SJCRH30 (cell line): ENCODE measurements at regions not wholly inside any gene's neighbourhood (a gene's known extent, or its start where the extent isn't known, plus 50 kb on each side); places are given as distances from the start of the nearest gene placed in this dataset.

Experiments
- DNase-seq, 2 experiments: peaks; one replicate each; pipeline ENCODE4 v3.0.0-alpha.2; 2015 to 2020
- H3K27ac ChIP-seq: fragments of 250-450 bp; sonication (Bioruptor Pico); 2 replicates; pipeline ENCODE4 v1.5.1; 2020; ENCODE audit warnings: mild to moderate bottlenecking, moderate library complexity
- H3K27me3 ChIP-seq: fragments of 250-450 bp; sonication (Bioruptor Pico); 2 replicates; pipeline ENCODE4 v1.5.1; 2020; ENCODE audit warnings: mild to moderate bottlenecking, moderate library complexity
- H3K36me3 ChIP-seq: fragments of 250-450 bp; sonication (Bioruptor Pico); 2 replicates; pipeline ENCODE4 v1.5.1; 2020; ENCODE audit warnings: mild to moderate bottlenecking, moderate library complexity
- H3K4me1 ChIP-seq: fragments of 250-450 bp; sonication (Bioruptor Pico); 2 replicates; pipeline ENCODE4 v1.5.1; 2020; ENCODE audit warnings: mild to moderate bottlenecking, moderate library complexity
- H3K4me3 ChIP-seq: fragments of 250-450 bp; sonication (Bioruptor Pico); 2 replicates; pipeline ENCODE4 v1.5.1; 2020; ENCODE audit warnings: mild to moderate bottlenecking, moderate library complexity
- H3K9me3 ChIP-seq: fragments of 250-450 bp; sonication (Bioruptor Pico); replicated peaks from 2 replicates; pipeline ENCODE4 v1.5.1; 2020; ENCODE audit warnings: mild to moderate bottlenecking, moderate library complexity

DNA sequence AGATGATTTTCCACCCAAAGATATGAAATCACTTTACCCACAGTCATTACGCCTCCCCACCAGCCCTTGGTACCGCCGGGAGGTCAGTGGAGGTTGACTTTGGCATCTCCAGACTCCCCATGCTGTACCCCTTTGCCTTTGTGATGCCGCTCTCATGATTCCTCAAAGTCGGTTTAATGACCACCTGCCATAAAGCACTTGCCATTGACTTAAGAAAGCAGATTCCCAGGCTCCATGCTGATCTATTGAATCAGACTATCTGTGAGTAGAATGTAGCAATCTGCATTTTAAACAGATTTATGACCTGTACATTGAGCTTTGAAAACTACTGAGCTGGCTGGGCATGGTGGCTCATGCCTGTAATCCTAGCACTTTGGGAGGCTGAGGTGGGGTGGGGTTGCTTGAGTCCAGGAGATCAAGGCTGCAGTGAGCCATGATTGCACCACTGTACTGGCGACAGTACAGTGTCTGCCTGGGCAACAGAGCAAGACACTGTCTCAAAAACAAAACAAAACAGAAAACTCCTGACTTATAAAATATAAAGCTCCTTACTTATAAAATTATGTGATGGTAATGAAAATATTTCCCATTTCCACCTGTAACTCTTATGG lies 235.2 kb downstream of the KLF5 start:
- Histone ChIP-seq H3K4me3 (no peak overlapping the region), H3K36me3 (no peaks in the 10 kb centered on the region), H3K4me1 (no peaks in the 10 kb centered on the region; the same call in 1 of the 2 replicates), H3K27me3 (no peaks in the 10 kb centered on the region), H3K9me3 (no peaks in the 10 kb centered on the region), H3K27ac (no peak overlapping the region)
- DNase-seq = no peak

DNA sequence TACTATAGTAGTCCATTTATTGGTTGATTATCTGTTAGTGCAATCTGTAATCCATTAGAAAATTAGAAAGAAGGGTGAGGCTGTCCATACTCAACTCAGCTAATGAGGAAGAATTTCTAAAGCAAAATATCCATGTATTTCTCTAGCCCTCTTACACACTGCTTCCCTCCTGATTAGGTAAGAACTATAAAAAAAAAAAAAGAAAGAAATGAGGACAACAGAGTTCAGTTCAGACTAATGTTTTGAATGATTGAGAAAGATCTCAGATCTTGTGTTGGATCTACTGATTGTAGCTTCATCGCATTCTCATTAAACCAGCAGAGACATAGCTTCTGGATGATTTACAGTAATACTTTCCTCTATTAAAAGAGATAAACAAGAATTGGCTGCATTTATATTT lies 233.3 kb downstream of the KLF5 start:
- H3K4me3 ChIP-seq = no peak overlapping the region
- no peaks in the 10 kb centered on the region; the same call in 1 of the 2 replicates for H3K4me1 ChIP-seq
- H3K36me3 ChIP-seq = no peaks in the 10 kb centered on the region
- H3K27ac ChIP-seq = no peak overlapping the region
- no peak for DNase-seq
- no peaks in the 10 kb centered on the region for H3K9me3 ChIP-seq
- no peaks in the 10 kb centered on the region for H3K27me3 ChIP-seq

DNA sequence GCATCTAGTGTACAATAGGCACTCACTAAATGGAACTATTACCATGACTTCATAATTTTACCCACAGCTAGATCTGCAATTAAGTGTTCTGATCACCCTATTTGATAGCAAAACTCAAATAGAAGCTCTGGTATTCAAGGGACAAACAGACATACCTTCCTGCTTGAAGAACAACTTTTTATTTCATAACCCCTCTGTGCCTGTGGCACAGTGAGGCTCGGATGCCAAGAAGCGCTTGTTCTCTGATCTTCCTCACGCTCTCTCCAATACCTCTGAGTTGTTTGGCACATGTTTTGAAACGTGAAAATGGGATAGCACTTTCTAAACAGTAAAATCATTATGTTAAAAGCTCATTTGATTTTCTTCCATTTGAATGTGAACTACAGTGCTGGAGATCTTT lies 232.0 kb downstream of the KLF5 start:
- H3K36me3 ChIP-seq = no peaks in the 10 kb centered on the region
- no peaks in the 10 kb centered on the region; the same call in 1 of the 2 replicates for H3K4me1 ChIP-seq
- H3K27me3 ChIP-seq = no peaks in the 10 kb centered on the region
- no peak overlapping the region for H3K4me3 ChIP-seq
- DNase-seq = no peak
- no peak overlapping the region for H3K27ac ChIP-seq
- H3K9me3 ChIP-seq = no peaks in the 10 kb centered on the region

DNA sequence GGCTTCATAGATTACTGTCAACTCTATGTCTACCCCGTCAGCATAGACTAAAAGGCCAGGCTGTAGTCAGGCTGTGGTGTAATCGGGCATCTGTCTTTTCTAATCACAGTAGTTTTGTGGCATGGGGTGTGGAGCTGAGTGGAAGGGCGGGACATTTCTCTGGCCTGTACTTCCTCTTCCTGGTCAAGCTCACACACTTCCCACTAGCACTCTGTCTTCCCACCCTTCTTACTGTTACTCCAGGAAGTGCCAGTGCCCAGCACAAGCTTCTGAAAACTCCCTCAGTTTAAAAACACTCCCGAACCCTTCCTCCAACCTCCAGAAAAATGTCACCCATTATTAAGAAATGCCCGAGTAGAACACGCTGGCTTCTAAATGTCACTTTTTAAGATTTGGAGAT lies 229.8 kb downstream of the KLF5 start:
- no peak for DNase-seq

DNA sequence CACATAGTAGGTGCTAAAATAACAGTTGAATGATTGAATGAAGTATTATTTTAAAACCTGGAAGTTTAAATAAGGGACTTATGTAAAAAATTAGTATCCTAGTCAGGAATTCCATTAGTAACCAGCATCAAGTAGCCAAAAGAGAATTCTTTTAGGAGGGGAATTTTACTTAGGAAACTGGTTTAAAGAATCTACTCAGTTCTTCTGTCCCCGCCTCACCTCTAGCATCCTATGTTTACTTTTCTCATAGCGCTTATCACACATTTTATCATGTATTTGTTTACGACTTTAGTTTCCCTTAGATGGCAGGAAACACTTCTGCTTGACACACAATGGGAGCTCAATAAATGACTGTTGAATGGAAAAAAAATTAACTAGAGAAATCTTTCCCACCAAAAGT lies 229.0 kb downstream of the KLF5 start:
- no peak overlapping the region for H3K4me3 ChIP-seq
- no peaks in the 10 kb centered on the region for H3K27me3 ChIP-seq
- H3K36me3 ChIP-seq = no peaks in the 10 kb centered on the region
- no peak for DNase-seq
- H3K27ac ChIP-seq = no peak overlapping the region
- no peaks in the 10 kb centered on the region for H3K9me3 ChIP-seq
- H3K4me1 ChIP-seq = no peaks in the 10 kb centered on the region; the same call in 1 of the 2 replicates

More for the DNA sequence above, 229.8 kb downstream of the KLF5 start:
- no peaks in the 10 kb centered on the region; the same call in 1 of the 2 replicates for H3K4me1 ChIP-seq
- no peaks in the 10 kb centered on the region for H3K36me3 ChIP-seq
- H3K27ac ChIP-seq = no peak overlapping the region
- no peaks in the 10 kb centered on the region for H3K9me3 ChIP-seq
- H3K4me3 ChIP-seq = no peak overlapping the region
- no peaks in the 10 kb centered on the region for H3K27me3 ChIP-seq

DNA sequence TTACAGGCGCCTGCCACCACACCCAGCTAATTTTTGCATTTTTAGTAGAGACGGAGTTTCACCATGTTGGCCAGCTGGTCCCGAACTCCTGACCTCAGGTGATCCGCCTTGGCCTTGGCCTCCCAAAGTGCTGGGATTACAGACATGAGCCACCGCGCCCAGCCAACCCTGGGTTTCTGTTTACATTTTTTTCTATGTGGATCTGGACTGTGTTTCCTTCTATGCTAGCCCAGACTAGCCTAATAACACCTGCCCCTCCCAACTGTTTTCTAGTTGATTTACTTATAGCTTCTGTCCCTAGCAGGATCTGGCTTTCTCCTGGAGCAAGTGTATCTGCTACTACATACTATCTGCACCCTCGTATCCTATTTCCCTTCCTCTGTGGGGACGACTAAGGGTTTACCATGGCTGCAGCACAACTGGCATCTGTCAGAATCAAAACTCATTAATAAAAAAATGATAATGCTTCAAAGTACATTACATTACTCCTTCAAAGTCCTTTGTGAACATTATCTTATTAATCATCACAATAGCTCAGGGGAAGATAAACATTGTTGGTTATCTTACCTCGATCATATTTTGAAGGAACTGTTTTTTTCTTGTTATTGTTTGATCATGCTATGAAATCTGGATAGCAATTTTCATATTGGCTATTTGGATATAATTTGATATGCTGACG lies 228.3 kb downstream of the KLF5 start:
- Histone ChIP-seq H3K27me3 (no peaks in the 10 kb centered on the region), H3K4me3 (no peak overlapping the region), H3K27ac (no peak overlapping the region), H3K4me1 (no peaks in the 10 kb centered on the region; the same call in 1 of the 2 replicates), H3K36me3 (no peaks in the 10 kb centered on the region), H3K9me3 (no peaks in the 10 kb centered on the region)
- no peak for DNase-seq

DNA sequence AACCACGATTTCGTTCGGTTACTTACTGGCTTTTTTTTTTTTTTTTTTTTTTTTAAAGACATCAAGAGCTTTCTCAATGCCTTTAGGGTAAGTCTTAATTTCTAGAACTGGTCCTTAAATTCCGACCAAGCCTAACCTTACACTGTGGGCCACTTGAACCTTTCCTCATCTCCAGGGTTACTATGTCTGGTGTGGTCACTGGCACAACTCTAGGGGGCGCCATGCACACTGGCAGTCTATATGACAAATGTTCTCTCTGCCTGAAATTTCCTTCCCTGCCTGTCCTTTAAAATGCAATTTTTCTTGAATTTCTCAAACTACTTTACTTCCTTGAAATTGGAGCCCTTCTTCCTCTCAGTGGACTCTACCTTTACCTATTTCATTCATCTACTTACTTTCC lies 227.4 kb downstream of the KLF5 start:
- DNase-seq = no peak
- Histone ChIP-seq H3K9me3 (no peaks in the 10 kb centered on the region), H3K4me3 (no peak overlapping the region), H3K27ac (no peak overlapping the region), H3K4me1 (no peaks in the 10 kb centered on the region; the same call in 1 of the 2 replicates), H3K36me3 (no peaks in the 10 kb centered on the region), H3K27me3 (no peaks in the 10 kb centered on the region)

DNA sequence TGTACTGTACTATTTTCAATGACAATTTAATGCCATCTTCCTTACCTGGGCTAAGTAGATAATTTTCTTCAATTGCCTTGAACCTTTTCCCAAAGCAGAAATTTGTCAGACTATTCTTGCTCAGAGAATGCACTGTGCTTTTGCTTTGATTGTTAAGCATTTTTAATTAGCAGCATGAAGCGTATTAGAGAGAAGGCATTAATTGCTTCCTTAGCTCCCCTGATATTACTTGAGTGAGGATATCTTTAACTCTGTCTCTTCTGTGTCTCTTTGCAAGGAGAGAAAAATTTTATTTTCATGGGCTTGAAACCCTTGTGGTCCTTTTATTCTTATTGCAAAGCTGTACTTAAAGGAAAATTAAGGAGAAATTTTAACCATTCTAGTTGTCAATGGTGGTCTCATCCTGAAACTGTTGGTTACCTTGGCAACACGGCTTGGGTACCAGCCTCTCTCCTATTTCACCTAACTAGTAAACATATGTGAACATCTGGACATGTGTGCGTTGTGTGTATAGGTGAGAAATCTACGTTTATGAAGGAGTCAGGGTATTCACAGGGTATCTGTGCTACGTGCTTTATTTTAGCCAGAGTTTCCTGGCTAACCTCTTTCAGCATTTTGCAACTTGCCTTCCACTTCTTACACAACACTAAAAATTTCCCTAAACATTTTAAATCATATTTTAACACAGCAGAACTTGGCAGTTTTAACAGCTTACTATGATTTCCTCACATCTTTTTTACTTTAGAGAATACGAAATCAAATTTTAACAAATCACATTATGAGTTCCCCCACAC lies 225.5 kb downstream of the KLF5 start:
- Histone ChIP-seq H3K9me3 (no peaks in the 10 kb centered on the region), H3K27ac (no peak overlapping the region), H3K36me3 (no peaks in the 10 kb centered on the region), H3K4me1 (no peaks in the 10 kb centered on the region; the same call in 1 of the 2 replicates), H3K27me3 (no peaks in the 10 kb centered on the region), H3K4me3 (no peak overlapping the region)
- no peak for DNase-seq

DNA sequence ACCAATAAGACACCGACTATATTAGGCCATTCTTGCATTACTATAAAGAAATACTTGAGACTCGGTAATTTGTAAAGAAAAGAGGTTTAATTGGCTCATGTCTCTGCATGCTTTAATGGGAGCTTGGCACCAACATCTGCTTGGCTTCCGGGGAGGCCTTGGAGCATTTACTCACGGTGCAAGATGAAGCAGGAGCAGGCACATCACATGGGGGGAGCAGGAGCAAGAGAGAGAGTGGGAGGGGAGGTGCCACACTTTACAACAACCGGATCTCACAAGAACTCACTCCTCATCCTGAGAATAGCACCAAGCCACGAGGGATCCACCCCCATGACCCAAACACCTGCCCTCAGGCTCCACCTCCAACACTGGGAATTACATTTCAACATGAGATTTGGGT lies 224.8 kb downstream of the KLF5 start:
- DNase-seq = no peak
- no peak overlapping the region for H3K4me3 ChIP-seq
- H3K27ac ChIP-seq = no peak overlapping the region
- no peaks in the 10 kb centered on the region for H3K4me1 ChIP-seq
- no peaks in the 10 kb centered on the region for H3K27me3 ChIP-seq
- H3K9me3 ChIP-seq = no peaks in the 10 kb centered on the region
- H3K36me3 ChIP-seq = no peaks in the 10 kb centered on the region

DNA sequence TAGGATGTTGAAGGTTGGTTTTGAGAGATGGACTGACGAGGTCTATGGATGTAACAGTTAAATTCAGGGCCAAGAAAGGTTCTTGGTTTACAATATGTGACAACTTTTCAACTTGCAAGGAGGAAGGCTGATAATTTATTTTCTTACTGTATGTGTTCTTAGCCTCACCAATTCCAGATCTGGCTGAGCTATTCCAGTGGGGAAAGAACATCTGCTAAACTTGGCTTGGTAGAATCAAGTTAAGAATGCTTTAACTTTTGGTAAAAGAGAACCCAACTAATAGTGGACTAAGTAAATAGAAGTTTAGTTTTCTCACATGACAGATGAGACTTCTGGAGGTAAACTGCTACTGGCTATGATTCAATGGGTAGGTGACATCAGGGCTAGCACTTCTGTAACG lies 222.9 kb downstream of the KLF5 start:
- Histone ChIP-seq H3K27me3 (no peaks in the 10 kb centered on the region), H3K4me3 (no peak overlapping the region), H3K36me3 (no peaks in the 10 kb centered on the region), H3K9me3 (no peaks in the 10 kb centered on the region), H3K4me1 (no peaks in the 10 kb centered on the region), H3K27ac (no peak overlapping the region)
- no peak for DNase-seq

DNA sequence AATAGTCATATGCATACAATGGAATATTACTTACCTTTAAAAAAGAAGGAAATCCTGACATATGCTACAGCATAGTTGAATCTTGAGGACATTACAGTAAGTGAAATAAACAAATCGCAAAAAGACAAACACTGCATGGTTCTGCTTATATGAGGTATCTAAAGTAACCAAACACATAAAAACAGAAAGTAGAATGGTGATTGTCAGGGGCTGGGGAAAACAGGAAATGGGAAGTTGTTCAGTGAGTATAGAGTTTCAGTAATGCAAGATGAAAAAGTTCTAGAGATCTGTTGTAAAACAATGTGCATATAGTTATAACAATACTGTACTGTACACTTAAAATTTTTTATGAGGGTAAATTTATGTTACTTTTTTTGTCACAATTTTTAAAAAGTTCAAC lies 219.4 kb downstream of the KLF5 start:
- peaks cover 27% of the 10 kb centered on the region for H3K4me1 ChIP-seq
- H3K27ac ChIP-seq = no peak overlapping the region
- no peaks in the 10 kb centered on the region for H3K9me3 ChIP-seq
- no peak overlapping the region for H3K4me3 ChIP-seq
- no peaks in the 10 kb centered on the region for H3K36me3 ChIP-seq
- DNase-seq = no peak
- no peaks in the 10 kb centered on the region for H3K27me3 ChIP-seq

DNA sequence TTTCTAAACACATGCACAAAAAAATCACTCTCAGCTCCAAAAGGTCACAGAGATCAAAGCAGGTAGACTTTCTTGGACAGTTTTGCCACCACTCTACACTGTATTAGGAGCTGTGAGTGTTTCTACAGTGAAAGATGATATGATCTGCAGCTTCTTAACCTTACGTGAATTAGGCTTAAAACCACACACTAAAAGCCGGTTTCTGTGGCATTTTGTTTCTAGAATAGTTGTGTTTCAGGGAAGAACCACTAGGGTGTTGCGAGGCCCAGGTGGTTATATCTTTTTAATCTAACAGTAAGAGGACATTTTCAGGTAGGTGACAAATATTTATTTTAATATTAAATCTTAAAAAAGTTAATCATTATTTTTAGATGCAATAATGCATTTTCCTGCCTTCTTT lies 216.4 kb downstream of the KLF5 start:
- no peaks in the 10 kb centered on the region for H3K9me3 ChIP-seq
- H3K4me3 ChIP-seq = no peak overlapping the region
- peaks cover 33% of the 10 kb centered on the region for H3K4me1 ChIP-seq
- H3K36me3 ChIP-seq = no peaks in the 10 kb centered on the region
- DNase-seq = peak in 1 of 2 experiments; percentile 49
- peak overlapping the region; percentile 77 for H3K27ac ChIP-seq
- no peaks in the 10 kb centered on the region for H3K27me3 ChIP-seq

DNA sequence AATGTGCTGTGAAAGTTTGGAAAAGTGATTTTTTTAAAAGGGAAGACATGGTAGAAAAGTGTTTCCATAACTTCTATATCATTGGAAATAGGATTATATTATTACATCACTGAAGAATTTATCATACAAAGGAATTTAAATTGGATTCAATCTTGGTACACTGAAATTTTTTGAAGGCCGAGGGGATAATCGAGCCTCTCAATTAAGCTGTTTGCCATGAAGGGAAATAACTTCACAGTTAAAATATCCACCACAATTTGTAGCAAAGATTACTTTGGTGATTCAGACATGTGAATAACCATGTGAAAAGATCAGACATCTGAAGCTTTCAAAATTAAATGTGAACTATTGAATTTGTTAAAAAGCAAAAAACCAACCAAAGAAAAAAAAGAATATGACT lies 215.3 kb downstream of the KLF5 start:
- H3K9me3 ChIP-seq = no peaks in the 10 kb centered on the region
- no peak for DNase-seq
- H3K36me3 ChIP-seq = no peaks in the 10 kb centered on the region
- peaks cover 33% of the 10 kb centered on the region for H3K4me1 ChIP-seq
- H3K4me3 ChIP-seq = no peak overlapping the region
- peak overlapping the region; percentile 77 for H3K27ac ChIP-seq
- no peaks in the 10 kb centered on the region for H3K27me3 ChIP-seq

DNA sequence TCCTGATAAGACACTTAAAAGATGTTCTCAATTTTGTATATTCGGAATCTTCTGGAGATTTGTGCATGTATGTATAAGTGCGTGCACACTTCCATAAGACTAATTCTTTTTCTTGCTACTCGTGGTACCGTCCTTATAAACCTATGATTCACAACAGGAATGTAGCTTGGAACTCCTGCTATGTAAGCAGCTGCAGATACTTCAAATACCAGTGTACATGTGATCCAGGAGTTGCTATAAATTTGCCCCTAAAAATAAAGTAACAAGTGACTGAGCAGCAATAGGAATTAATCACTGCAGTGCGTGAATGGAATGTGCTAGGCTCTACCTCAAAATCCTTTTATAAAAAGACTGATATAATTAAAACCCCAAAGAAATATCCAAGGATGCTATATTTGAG lies 214.9 kb downstream of the KLF5 start:
- peak in 1 of 2 experiments; percentile 39 for DNase-seq
- no peaks in the 10 kb centered on the region for H3K27me3 ChIP-seq
- no peaks in the 10 kb centered on the region for H3K36me3 ChIP-seq
- H3K4me1 ChIP-seq = peaks cover 35% of the 10 kb centered on the region
- no peak overlapping the region for H3K4me3 ChIP-seq
- no peaks in the 10 kb centered on the region for H3K9me3 ChIP-seq
- H3K27ac ChIP-seq = peak overlapping the region; percentile 77

DNA sequence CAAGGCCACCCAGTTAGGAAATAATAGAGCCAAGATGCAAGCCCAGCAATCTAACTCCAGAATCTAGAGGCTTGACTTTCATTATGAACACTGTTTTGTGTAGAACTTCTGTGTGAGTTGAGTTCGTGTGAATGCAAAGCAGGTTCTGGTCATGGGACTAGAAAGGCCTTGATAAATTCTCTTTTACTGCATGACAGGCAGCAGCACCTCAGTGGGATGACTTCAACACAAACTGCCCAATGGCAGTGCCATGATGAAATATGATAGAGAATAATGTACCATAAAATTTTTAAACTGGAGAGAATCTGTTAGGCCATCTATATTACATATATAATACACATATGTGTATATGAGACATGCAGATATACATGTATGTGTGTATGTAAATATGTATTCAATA lies 214.5 kb downstream of the KLF5 start:
- H3K9me3 ChIP-seq = no peaks in the 10 kb centered on the region
- H3K27ac ChIP-seq = peak overlapping the region; percentile 77
- peaks cover 39% of the 10 kb centered on the region for H3K4me1 ChIP-seq
- H3K27me3 ChIP-seq = no peaks in the 10 kb centered on the region
- H3K36me3 ChIP-seq = no peaks in the 10 kb centered on the region
- H3K4me3 ChIP-seq = no peak overlapping the region
- DNase-seq = no peak
